A673 (cell line): ENCODE measurements at regions not wholly inside any gene's neighbourhood (a gene's known extent, or its start where the extent isn't known, plus 50 kb on each side); places are given as distances from the start of the nearest gene placed in this dataset.

Source experiments
- BruUV-seq: library from RNA; stranded (reverse); fragments of 400-500 nt; replicated peaks from 2 replicates; lab custom pipeline; 2021; lab: Mats Ljungman, UMichigan
- CTCF ChIA-PET: fragments of 300-600 bp; sonication (Branson Sonifier 250); formaldehyde crosslinking; loops from one replicate; lab custom pipeline; 2022; ENCODE audit warnings: antibody characterized with exemption; lab: Charles Lee
- POLR2A ChIA-PET: fragments of 300-600 bp; sonication (Branson Sonifier 250); formaldehyde crosslinking; loops from one replicate; lab custom pipeline; 2022; ENCODE audit warnings: antibody characterized with exemption; ENCODE audit not compliant: low non-redundant PET; lab: Charles Lee
- DNase-seq: peaks from one replicate; pipeline ENCODE4 v3.0.0-alpha.2; 2015; ENCODE audit warnings: low spot score
- H3K27ac ChIP-seq: fragments of 200-600 bp; sonication (generic); 2 replicates; pipeline ENCODE4 v1.5.1; 2016; ENCODE audit warnings: mixed run types, low read depth, mild to moderate bottlenecking, mixed read lengths, antibody characterized with exemption, low read length; ENCODE audit not compliant: poor library complexity, severe bottlenecking
- H3K27me3 ChIP-seq: fragments of 200-600 bp; sonication (generic); replicated peaks from 2 replicates; pipeline ENCODE4 v1.6.1; 2017; ENCODE audit warnings: mixed run types, low read depth, mild to moderate bottlenecking, mixed read lengths, antibody characterized with exemption, low read length; ENCODE audit not compliant: insufficient read depth, poor library complexity
- H3K36me3 ChIP-seq: fragments of 200-600 bp; sonication (generic); 2 replicates; pipeline ENCODE4 v1.6.1; 2016; ENCODE audit warnings: mixed run types, mild to moderate bottlenecking, mixed read lengths, antibody characterized with exemption, low read length; ENCODE audit not compliant: insufficient read depth, poor library complexity, severe bottlenecking
- H3K4me1 ChIP-seq: fragments of 200-600 bp; sonication (generic); 2 replicates; pipeline ENCODE4 v1.6.1; 2017; ENCODE audit warnings: mixed run types, mild to moderate bottlenecking, mixed read lengths, antibody characterized with exemption, low read length; ENCODE audit not compliant: insufficient read depth, poor library complexity, severe bottlenecking
- H3K4me3 ChIP-seq: fragments of 200-600 bp; sonication (generic); 2 replicates; pipeline ENCODE4 v1.5.1; 2016; ENCODE audit warnings: low read depth, mixed run types, mild to moderate bottlenecking, mixed read lengths, low read length; ENCODE audit not compliant: poor library complexity, severe bottlenecking
- H3K9me3 ChIP-seq: fragments of 200-600 bp; sonication (generic); 2 replicates; pipeline ENCODE4 v1.6.1; 2016; ENCODE audit warnings: mixed run types, low read depth, mild to moderate bottlenecking, mixed read lengths, antibody characterized with exemption, low read length; ENCODE audit not compliant: poor library complexity, severe bottlenecking
- EZH2 ChIP-seq: fragments of 200-600 bp; sonication (generic); IDR thresholded peaks from 2 replicates; pipeline ENCODE4 v1.6.1; 2017; ENCODE audit warnings: borderline replicate concordance, low read depth, mild to moderate bottlenecking, mixed read lengths, antibody characterized with exemption, low read length; ENCODE audit not compliant: poor library complexity, severe bottlenecking
- intact Hi-C: fragments of 100-400 bp; cut with micrococcal nuclease; formaldehyde crosslinking; loops from one replicate; pipeline ENCODE4 v1.10.0; 2022; ENCODE audit not compliant: unreplicated experiment
- TF ChIP-seq, protein P1 (sequence below): fragments of 300-800, 200-600 bp; sonication (generic); conservative IDR thresholded peaks from 2 replicates; pipeline ENCODE4 v1.5.1; 2017; ENCODE audit warnings: low read depth, mild to moderate bottlenecking, antibody characterized with exemption, low read length, moderate library complexity, mixed read lengths

DNA sequence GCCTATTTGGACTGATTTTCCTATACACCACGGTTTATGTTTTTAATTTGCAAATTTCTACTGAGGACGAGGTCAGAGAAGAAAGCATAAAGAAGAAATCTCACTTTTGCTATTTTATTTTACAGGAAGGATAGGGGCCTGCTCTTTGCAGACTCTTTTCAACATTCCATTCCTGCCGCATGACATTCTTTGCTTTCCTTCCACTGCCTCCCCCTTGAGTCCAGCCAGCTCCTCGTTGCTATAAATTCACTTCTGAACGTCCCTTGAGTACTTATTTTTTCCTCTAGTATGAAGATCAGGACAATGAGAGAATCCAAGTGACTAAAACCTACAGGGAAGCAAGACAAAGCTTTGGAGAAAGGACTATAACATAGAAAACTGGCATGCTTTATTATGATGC lies 53.4 kb upstream of the PTGFR start:
- peak; percentile 36 for DNase-seq
- POLR2A ChIA-PET = no interaction called here
- Histone ChIP-seq H3K9me3 (peaks cover 7% of the 10 kb centered on the region), H3K4me1 (peaks cover 20% of the 10 kb centered on the region), H3K27ac (no peak overlapping the region), H3K4me3 (no peak overlapping the region), H3K27me3 (no peaks in the 10 kb centered on the region), H3K36me3 (no peaks in the 10 kb centered on the region)
- TF ChIP-seq, protein P1, sequence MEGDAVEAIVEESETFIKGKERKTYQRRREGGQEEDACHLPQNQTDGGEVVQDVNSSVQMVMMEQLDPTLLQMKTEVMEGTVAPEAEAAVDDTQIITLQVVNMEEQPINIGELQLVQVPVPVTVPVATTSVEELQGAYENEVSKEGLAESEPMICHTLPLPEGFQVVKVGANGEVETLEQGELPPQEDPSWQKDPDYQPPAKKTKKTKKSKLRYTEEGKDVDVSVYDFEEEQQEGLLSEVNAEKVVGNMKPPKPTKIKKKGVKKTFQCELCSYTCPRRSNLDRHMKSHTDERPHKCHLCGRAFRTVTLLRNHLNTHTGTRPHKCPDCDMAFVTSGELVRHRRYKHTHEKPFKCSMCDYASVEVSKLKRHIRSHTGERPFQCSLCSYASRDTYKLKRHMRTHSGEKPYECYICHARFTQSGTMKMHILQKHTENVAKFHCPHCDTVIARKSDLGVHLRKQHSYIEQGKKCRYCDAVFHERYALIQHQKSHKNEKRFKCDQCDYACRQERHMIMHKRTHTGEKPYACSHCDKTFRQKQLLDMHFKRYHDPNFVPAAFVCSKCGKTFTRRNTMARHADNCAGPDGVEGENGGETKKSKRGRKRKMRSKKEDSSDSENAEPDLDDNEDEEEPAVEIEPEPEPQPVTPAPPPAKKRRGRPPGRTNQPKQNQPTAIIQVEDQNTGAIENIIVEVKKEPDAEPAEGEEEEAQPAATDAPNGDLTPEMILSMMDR = no peak
- TF ChIP-seq EZH2 = no peak
- intact Hi-C loops = no loop called here
- CTCF ChIA-PET = no interaction called here
- no TSS peak for BruUV-seq

DNA sequence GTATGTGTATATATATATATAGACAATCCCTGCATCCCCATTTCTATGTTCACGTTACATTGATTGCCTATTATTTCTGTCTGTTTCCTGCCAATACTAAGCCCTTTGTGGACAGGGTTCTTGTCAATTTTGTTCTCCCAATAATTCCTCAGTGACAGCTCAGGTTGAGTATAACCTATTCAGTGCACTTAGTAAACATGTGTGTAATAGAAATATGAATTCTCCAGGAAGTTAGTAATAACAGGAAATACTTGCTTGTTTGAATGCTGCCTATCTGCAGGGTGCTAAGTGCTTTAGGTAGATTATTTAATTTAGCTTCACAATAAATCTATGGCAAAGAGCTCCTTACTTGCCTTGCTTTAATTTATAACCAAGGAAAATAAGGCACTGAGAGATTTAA lies 52.8 kb upstream of the PTGFR start:
- Histone ChIP-seq H3K27ac (no peak overlapping the region), H3K27me3 (no peaks in the 10 kb centered on the region), H3K36me3 (no peaks in the 10 kb centered on the region), H3K9me3 (peaks cover 7% of the 10 kb centered on the region), H3K4me1 (peaks cover 20% of the 10 kb centered on the region), H3K4me3 (no peak overlapping the region)
- POLR2A ChIA-PET = no interaction called here
- TF ChIP-seq EZH2 = no peak
- TF ChIP-seq, protein P1 = no peak
- CTCF ChIA-PET = no interaction called here
- intact Hi-C loops = no loop called here
- DNase-seq = peak; percentile 70
- no TSS peak for BruUV-seq

DNA sequence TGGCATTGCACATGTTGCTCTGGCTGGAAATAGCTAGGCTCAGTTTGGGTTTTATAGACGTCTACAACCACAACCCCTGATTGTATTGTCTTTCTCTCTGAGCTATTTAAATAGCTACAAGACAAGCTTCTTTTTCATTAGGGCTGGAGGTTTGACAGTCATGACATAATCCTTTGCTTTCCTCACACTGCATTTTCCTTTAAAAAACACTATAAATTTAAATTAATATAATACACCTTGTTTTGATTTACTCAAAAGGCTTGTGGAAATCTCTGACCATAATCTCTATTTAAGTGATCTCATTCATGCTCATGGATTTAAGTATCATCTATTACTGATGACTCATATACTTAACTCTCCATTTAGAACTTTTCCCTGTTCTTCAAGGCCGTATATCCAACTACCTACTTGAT lies 50.4 kb upstream of the PTGFR start:
- POLR2A ChIA-PET = no interaction called here
- H3K9me3 ChIP-seq = no peaks in the 10 kb centered on the region
- intact Hi-C loops = no loop called here
- H3K4me1 ChIP-seq = peaks cover 20% of the 10 kb centered on the region
- TF ChIP-seq, protein P1 = no peak
- TF ChIP-seq EZH2 = no peak
- no peak overlapping the region for H3K27ac ChIP-seq
- no peaks in the 10 kb centered on the region for H3K27me3 ChIP-seq
- H3K36me3 ChIP-seq = no peaks in the 10 kb centered on the region
- BruUV-seq = no TSS peak
- no peak overlapping the region for H3K4me3 ChIP-seq
- CTCF ChIA-PET = no interaction called here
- no peak for DNase-seq
